HG03342 (cell line): ENCODE measurements at regions not wholly inside any gene's neighbourhood (a gene's known extent, or its start where the extent isn't known, plus 50 kb on each side); places are given as distances from the start of the nearest gene placed in this dataset.
"Not testable (repeated sequence)": the region's sequence is repeated elsewhere in the genome, so short reads cannot be mapped to it uniquely, and the experiment has no call there.

Experiments used
- ATAC-seq: cut with Tn5 transposase; IDR thresholded peaks from one replicate; pipeline ENCODE4 v1.9.1; 2021; ENCODE audit warnings: mild to moderate bottlenecking, moderate library complexity; ENCODE audit not compliant: unreplicated experiment

- no peak for ATAC-seq
These were observed 187.2 kb downstream of the SHQ1 start for GRCh38 chr3:72661115-72661457.

- no peak for ATAC-seq
These were observed 187.8 kb downstream of the SHQ1 start for GRCh38 chr3:72660270-72661114.

GRCh38 chr3:72659596-72659995 is 188.6 kb downstream of the SHQ1 start:
- no peak for ATAC-seq

GRCh38 chr3:72659188-72659587 is 189.1 kb downstream of the SHQ1 start:
- ATAC-seq, result no peak

GRCh38 chr3:72658466-72659100 is 189.7 kb downstream of the SHQ1 start:
- no peak for ATAC-seq

- no peak for ATAC-seq
These were observed 190.6 kb downstream of the SHQ1 start for GRCh38 chr3:72657666-72658065.

- no peak for ATAC-seq
These were observed 192.5 kb downstream of the SHQ1 start for GRCh38 chr3:72655723-72656122.

GRCh38 chr3:72655131-72655551 is 193.1 kb downstream of the SHQ1 start:
- no peak for ATAC-seq

GRCh38 chr3:72652395-72652794 is 195.8 kb downstream of the SHQ1 start:
- ATAC-seq, result no peak

- no peak for ATAC-seq
These were observed 196.7 kb downstream of the SHQ1 start for GRCh38 chr3:72651498-72651897.

GRCh38 chr3:72646263-72646662 is 202.0 kb downstream of the SHQ1 start:
- no peak for ATAC-seq

- not testable (repeated sequence) for ATAC-seq
These were observed 204.6 kb downstream of the SHQ1 start for GRCh38 chr3:72643635-72644034.

- no peak for ATAC-seq
These were observed 206.6 kb downstream of the SHQ1 start for GRCh38 chr3:72641684-72642083.

GRCh38 chr3:72641072-72641471 is 207.2 kb downstream of the SHQ1 start:
- no peak for ATAC-seq

- ATAC-seq, result no peak
These were observed 211.2 kb downstream of the SHQ1 start for GRCh38 chr3:72636969-72637597.

- ATAC-seq, result no peak
These were observed 212.7 kb downstream of the SHQ1 start for GRCh38 chr3:72635551-72635950.

- no peak for ATAC-seq
These were observed 214.1 kb downstream of the SHQ1 start for GRCh38 chr3:72634128-72634527.

GRCh38 chr3:72633534-72633933 is 214.7 kb downstream of the SHQ1 start:
- ATAC-seq, result no peak

- no peak for ATAC-seq
These were observed 215.1 kb downstream of the SHQ1 start for GRCh38 chr3:72633121-72633520.

GRCh38 chr3:72632129-72632528 is 216.1 kb downstream of the SHQ1 start:
- no peak for ATAC-seq

GRCh38 chr3:72630969-72631344 is 217.3 kb downstream of the SHQ1 start:
- no peak for ATAC-seq

GRCh38 chr3:72630327-72630968 is 217.8 kb downstream of the SHQ1 start:
- no peak for ATAC-seq
